Thoracic aorta (tissue), 2 donors: ENCODE measurements at regions not wholly inside any gene's neighbourhood (a gene's known extent, or its start where the extent isn't known, plus 50 kb on each side); places are given as distances from the start of the nearest gene placed in this dataset.

Experiments
- ATAC-seq: fragments of 150-250 bp; one replicate; pipeline ENCODE4 v1.8.0; 2017; ENCODE audit warnings: low read depth; ENCODE audit not compliant: insufficient number of reproducible peaks, low FRiP score
- DNase-seq: peaks from one replicate; pipeline ENCODE4 v3.0.0-alpha.2; 2020; ENCODE audit warnings: low spot score
- H3K27ac ChIP-seq, 2 donors: fragments of 200-600 bp; sonication (generic); 1 replicate in 1 of 2; 2 replicates in 1 of 2; pipeline ENCODE4 v1.5.1; 2016; ENCODE audit warnings: mild to moderate bottlenecking in 2 of 2, moderate library complexity in 2 of 2
- H3K27me3 ChIP-seq: fragments of 200-600 bp; sonication (generic); replicated peaks from 2 replicates; pipeline ENCODE4 v1.6.0; 2016; ENCODE audit warnings: mild to moderate bottlenecking; ENCODE audit not compliant: insufficient read depth
- H3K36me3 ChIP-seq: fragments of 200-600 bp; sonication (generic); one replicate; pipeline ENCODE4 v1.5.1; 2016
- H3K4me1 ChIP-seq, 2 donors: fragments of 200-600 bp; sonication (generic); 1 replicate in 1 of 2; 2 replicates in 1 of 2; pipeline versions ENCODE4 v1.5.1 to v1.6.0; 2016; ENCODE audit warnings: low read depth in 2 of 2, mild to moderate bottlenecking in 1 of 2; ENCODE audit not compliant: control insufficient read depth in 1 of 2
- H3K4me3 ChIP-seq: fragments of 200-600 bp; sonication (generic); 2 replicates; pipeline ENCODE4 v1.5.1; 2016; ENCODE audit warnings: mild to moderate bottlenecking
- H3K9me3 ChIP-seq: fragments of 200-600 bp; sonication (generic); 2 replicates; pipeline ENCODE4 v1.5.1; 2016
- CTCF ChIP-seq: fragments of 200-600 bp; sonication (generic); IDR thresholded peaks from one replicate; pipeline ENCODE4 v1.5.1; 2019; ENCODE audit warnings: antibody characterized with exemption

GRCh38 chr22:26900787-26901186 lies 243.4 kb downstream of the MIAT start:
- no peak for ATAC-seq

GRCh38 chr22:26901198-26901816 lies 243.9 kb downstream of the MIAT start:
- ATAC-seq (no peak), DNase-seq (no peak)
- no peak for TF ChIP-seq CTCF
- Histone ChIP-seq H3K9me3 (no peaks in the 10 kb centered on the region), H3K4me3 (no peak overlapping the region), H3K27ac (no peak overlapping the region), H3K4me1 (peaks cover under 1 to 15% of the 10 kb centered on the region in 2 donors), H3K27me3 (no peaks in the 10 kb centered on the region), H3K36me3 (no peaks in the 10 kb centered on the region)

More at GRCh38 chr22:26900787-26901186, 243.4 kb downstream of the MIAT start:
- Histone ChIP-seq H3K36me3 (no peaks in the 10 kb centered on the region), H3K27ac (no peak overlapping the region), H3K4me1 (peaks cover 6 to 21% of the 10 kb centered on the region in 2 donors), H3K4me3 (no peak overlapping the region), H3K9me3 (no peaks in the 10 kb centered on the region), H3K27me3 (no peaks in the 10 kb centered on the region)
- DNase-seq = no peak
- no peak for TF ChIP-seq CTCF

GRCh38 chr22:26902401-26903029 lies 245.1 kb downstream of the MIAT start:
- Histone ChIP-seq H3K36me3 (no peaks in the 10 kb centered on the region), H3K4me3 (no peak overlapping the region), H3K9me3 (no peaks in the 10 kb centered on the region), H3K27me3 (no peaks in the 10 kb centered on the region), H3K4me1 (peaks cover 0 to 15% of the 10 kb centered on the region in 2 donors), H3K27ac (no peak overlapping the region)
- DNase-seq (no peak), ATAC-seq (no peak)
- no peak for TF ChIP-seq CTCF

- Histone ChIP-seq H3K4me3 (no peak overlapping the region), H3K4me1 (peaks cover 0 to 15% of the 10 kb centered on the region in 2 donors), H3K27me3 (no peaks in the 10 kb centered on the region), H3K36me3 (no peaks in the 10 kb centered on the region), H3K9me3 (no peaks in the 10 kb centered on the region), H3K27ac (no peak overlapping the region)
- ATAC-seq (no peak), DNase-seq (no peak)
- no peak for TF ChIP-seq CTCF
Observed at GRCh38 chr22:26903030-26903856, 245.9 kb downstream of the MIAT start.

GRCh38 chr22:26904483-26904882 lies 247.1 kb downstream of the MIAT start:
- no peaks in the 10 kb centered on the region for H3K36me3 ChIP-seq
- no peak overlapping the region for H3K27ac ChIP-seq
- H3K9me3 ChIP-seq = no peaks in the 10 kb centered on the region
- no peak overlapping the region for H3K4me3 ChIP-seq
- TF ChIP-seq CTCF = no peak
- H3K27me3 ChIP-seq = no peaks in the 10 kb centered on the region
- H3K4me1 ChIP-seq = peaks cover 0 to 9% of the 10 kb centered on the region in 2 donors
- DNase-seq (no peak), ATAC-seq (no peak)
